H1 (cell line): ENCODE measurements at regions not wholly inside any gene's neighbourhood (a gene's known extent, or its start where the extent isn't known, plus 50 kb on each side); places are given as distances from the start of the nearest gene placed in this dataset.

Source experiments
- CTCF ChIA-PET: fragments of 300-600 bp; sonication (Branson Sonifier 250); formaldehyde crosslinking; loops from one replicate; lab custom pipeline; 2021; ENCODE audit not compliant: partially characterized antibody; lab: Charles Lee
- POLR2A ChIA-PET: fragments of 300-600 bp; sonication (Branson Sonifier 250); formaldehyde crosslinking; loops from one replicate; lab custom pipeline; 2021; ENCODE audit warnings: inconsistent platforms; ENCODE audit not compliant: partially characterized antibody; lab: Charles Lee
- DNase-seq, 2 experiments: peaks; one replicate each; pipeline versions ENCODE4 v3.0.0 to v3.0.0-alpha.2; 2010 to 2022; ENCODE audit warnings: low spot score in 2 of 2, low read depth in 1 of 2, mixed read lengths in 1 of 2
- FAIRE-seq: peaks from 2 replicates; lab custom pipeline; 2011; peaks lifted over from hg19 to GRCh38; lab: Jason Lieb, UNC
- H2AFZ ChIP-seq: 2 replicates; pipeline ENCODE4 v1.8.1; 2012; ENCODE audit warnings: low read length, inconsistent platforms
- H2AK5ac ChIP-seq: 2 replicates; pipeline ENCODE4 v1.6.1; 2013; ENCODE audit warnings: low read depth, low read length
- H2BK120ac ChIP-seq: replicated peaks from 2 replicates; pipeline ENCODE3; 2013; ENCODE audit warnings: low read depth, low read length, inconsistent platforms
- H2BK12ac ChIP-seq: 2 replicates; pipeline ENCODE4 v1.6.1; 2013; ENCODE audit warnings: low read depth, low read length
- H2BK15ac ChIP-seq: 2 replicates; pipeline ENCODE4 v1.6.1; 2013; ENCODE audit warnings: low read length
- H2BK20ac ChIP-seq: 2 replicates; pipeline ENCODE4 v1.6.1; 2013; ENCODE audit warnings: low read length
- H2BK5ac ChIP-seq: 2 replicates; pipeline ENCODE4 v1.6.1; 2013; ENCODE audit warnings: low read depth, low read length
- H3K14ac ChIP-seq: 2 replicates; pipeline ENCODE4 v1.6.1; 2013; ENCODE audit warnings: inconsistent platforms; ENCODE audit not compliant: insufficient read length
- H3K18ac ChIP-seq: 2 replicates; pipeline ENCODE4 v1.6.1; 2013; ENCODE audit warnings: low read length; ENCODE audit errors: extremely low read depth
- H3K23ac ChIP-seq: 2 replicates; pipeline ENCODE4 v1.6.1; 2013; ENCODE audit warnings: inconsistent platforms; ENCODE audit not compliant: insufficient read length
- H3K23me2 ChIP-seq: 2 replicates; pipeline ENCODE4 v1.6.1; 2013; ENCODE audit warnings: low read depth, low read length
- H3K27ac ChIP-seq: 2 replicates; pipeline ENCODE4 v1.6.1; 2011; ENCODE audit warnings: low read depth, low read length, inconsistent platforms
- H3K27me3 ChIP-seq, 4 experiments: replicated peaks in 1 of 4; 1 replicate in 1 of 4; 2 replicates in 3 of 4; pipeline versions ENCODE4 v1.6.1 to v1.8.1; 2011 to 2013; ENCODE audit warnings: low read length in 3 of 4, mild to moderate bottlenecking in 3 of 4, inconsistent platforms in 2 of 4, mixed read lengths in 2 of 4, moderate library complexity in 1 of 4; ENCODE audit not compliant: control insufficient read depth in 3 of 4, insufficient read depth in 3 of 4; ENCODE audit errors: extremely low read depth in 1 of 4
- H3K36me3 ChIP-seq, 4 experiments: 2 replicates each; pipeline versions ENCODE4 v1.6.1 to v1.8.1; 2011 to 2013; ENCODE audit warnings: mild to moderate bottlenecking in 4 of 4, low read length in 3 of 4, moderate library complexity in 2 of 4, control low read depth in 1 of 4, inconsistent platforms in 1 of 4; ENCODE audit not compliant: insufficient read depth in 4 of 4, control insufficient read depth in 2 of 4
- H3K4ac ChIP-seq: replicated peaks from 2 replicates; pipeline ENCODE3; 2013; ENCODE audit warnings: low read length, low read depth, mixed read lengths, inconsistent platforms; ENCODE audit not compliant: insufficient read length
- H3K4me1 ChIP-seq, 4 experiments: replicated peaks in 1 of 4; 1 replicate in 1 of 4; 2 replicates in 3 of 4; pipeline versions ENCODE4 v1.6.1 to v1.8.1; 2011 to 2013; ENCODE audit warnings: low read length in 3 of 4, inconsistent platforms in 2 of 4, mixed read lengths in 1 of 4; ENCODE audit not compliant: insufficient read depth in 4 of 4, control insufficient read depth in 3 of 4
- H3K4me2 ChIP-seq, 2 experiments: 2 replicates each; pipeline versions ENCODE4 v1.6.1 to v1.8.1; 2011 to 2013; ENCODE audit warnings: low read depth in 2 of 2, low read length in 2 of 2, control low read depth in 1 of 2, inconsistent platforms in 1 of 2, mild to moderate bottlenecking in 1 of 2; ENCODE audit not compliant: insufficient read depth in 1 of 2
- H3K4me3 ChIP-seq, 4 experiments: fragments of 200-600, 300-600 bp in 1 of 4; sonication (generic), shearing (Covaris generic), sonication (Bioruptor Twin) in 1 of 4; 2 replicates each; pipeline versions ENCODE4 v1.5.1 to v1.8.1; 2011 to 2016; ENCODE audit warnings: low read length in 4 of 4, low read depth in 3 of 4, control low read depth in 2 of 4, inconsistent platforms in 2 of 4, mild to moderate bottlenecking in 2 of 4, mixed read lengths in 1 of 4, moderate library complexity in 1 of 4; ENCODE audit not compliant: insufficient read depth in 2 of 4; ENCODE audit errors: extremely low read depth in 1 of 4
- H3K56ac ChIP-seq: replicated peaks from 2 replicates; pipeline ENCODE3; 2013; ENCODE audit warnings: low read depth, mild to moderate bottlenecking, mixed read lengths, low read length, inconsistent platforms; ENCODE audit not compliant: insufficient read length
- H3K79me1 ChIP-seq: 2 replicates; pipeline ENCODE4 v1.6.1; 2013; ENCODE audit warnings: low read depth, low read length, control low read depth
- H3K79me2 ChIP-seq, 2 experiments: 2 replicates each; pipeline versions ENCODE4 v1.6.1 to v1.8.1; 2012 to 2013; ENCODE audit warnings: low read length in 2 of 2, mild to moderate bottlenecking in 2 of 2, inconsistent platforms in 1 of 2; ENCODE audit not compliant: insufficient read depth in 2 of 2, control insufficient read depth in 1 of 2
- H3K9ac ChIP-seq, 4 experiments: replicated peaks in 1 of 4; 1 replicate in 1 of 4; 2 replicates in 3 of 4; pipeline versions ENCODE4 v1.6.1 to v1.8.1; 2011 to 2013; ENCODE audit warnings: low read depth in 3 of 4, low read length in 3 of 4, control low read depth in 2 of 4, mild to moderate bottlenecking in 2 of 4, moderate library complexity in 2 of 4, inconsistent platforms in 1 of 4; ENCODE audit errors: extremely low read depth in 1 of 4
- H3K9me3 ChIP-seq, 2 experiments: 2 replicates each; pipeline versions ENCODE4 v1.6.1 to v1.8.1; 2012 to 2013; ENCODE audit warnings: mild to moderate bottlenecking in 2 of 2, moderate library complexity in 2 of 2, control low read depth in 1 of 2, inconsistent platforms in 1 of 2, low read depth in 1 of 2, low read length in 1 of 2, mixed read lengths in 1 of 2; ENCODE audit not compliant: insufficient read depth in 2 of 2
- H4K20me1 ChIP-seq, 2 experiments: replicated peaks in 1 of 2; 2 replicates each; pipeline versions ENCODE3 to v1.8.1; 2011 to 2013; ENCODE audit warnings: inconsistent platforms in 2 of 2, low read length in 2 of 2, mild to moderate bottlenecking in 1 of 2; ENCODE audit not compliant: insufficient read depth in 2 of 2, control insufficient read depth in 1 of 2
- H4K5ac ChIP-seq: 2 replicates; pipeline ENCODE4 v1.6.1; 2013; ENCODE audit warnings: low read length, low read depth, mixed read lengths, inconsistent platforms; ENCODE audit not compliant: insufficient read length
- H4K8ac ChIP-seq: 2 replicates; pipeline ENCODE4 v1.8.0; 2013; ENCODE audit warnings: mild to moderate bottlenecking, moderate library complexity, low read length, inconsistent platforms; ENCODE audit not compliant: insufficient read depth; ENCODE audit errors: extremely low read depth
- H4K91ac ChIP-seq: replicated peaks from 2 replicates; pipeline ENCODE3; 2013; ENCODE audit warnings: low read length, mixed read lengths, inconsistent platforms; ENCODE audit not compliant: insufficient read length
- CTCF ChIP-seq, 3 experiments: IDR thresholded peaks; 1 replicate in 2 of 3; 2 replicates in 1 of 3; pipeline versions ENCODE4 v1.5.1 to v1.6.1; 2011; ENCODE audit warnings: low read length in 3 of 3, mild to moderate bottlenecking in 3 of 3, inconsistent platforms in 2 of 3, low read depth in 1 of 3, moderate library complexity in 1 of 3; ENCODE audit not compliant: insufficient read depth in 1 of 3; ENCODE audit errors: control extremely low read depth in 1 of 3
- FOSL1 ChIP-seq: IDR thresholded peaks from 2 replicates; pipeline ENCODE4 v1.6.1; 2011; ENCODE audit warnings: mild to moderate bottlenecking, low read depth, low read length, moderate library complexity; ENCODE audit not compliant: insufficient read depth
- KDM4A ChIP-seq: IDR thresholded peaks from one replicate; pipeline ENCODE4 v1.7.1; 2012; ENCODE audit warnings: low read depth, mild to moderate bottlenecking, moderate library complexity, low read length, inconsistent platforms; ENCODE audit not compliant: severe bottlenecking
- RAD21 ChIP-seq, 2 experiments: IDR thresholded peaks in 1 of 2; conservative IDR thresholded peaks in 1 of 2; 2 replicates each; pipeline ENCODE4 v1.6.1; 2011; ENCODE audit warnings: low read depth in 2 of 2, low read length in 2 of 2, improper control_type of control experiment in 1 of 2, inconsistent platforms in 1 of 2, mild to moderate bottlenecking in 1 of 2, moderate library complexity in 1 of 2
- WGBS, 2 experiments: shearing (Covaris generic) in 1 of 2; methylation state at CpG; one replicate each; pipeline versions ENCODE4 v1.1.6 to v1.1.7; 2013 to 2015; ENCODE audit warnings: low lambda C conversion rate in 2 of 2, mixed read lengths in 2 of 2, inconsistent platforms in 1 of 2, low coverage in 1 of 2, missing lambda C conversion rate in 1 of 2; ENCODE audit not compliant: insufficient replicate concordance in 2 of 2, insufficient coverage in 1 of 2, insufficient read length in 1 of 2; ENCODE audit errors: extremely low coverage in 1 of 2, missing lambda C conversion rate in 1 of 2; 5-methylcytosine and 5-hydroxymethylcytosine counted together

GRCh38 chr4:83846193-83846830, 310.4 kb downstream of the GPAT3 start:
- Histone ChIP-seq H2BK120ac (peak overlapping the region; percentile 19), H3K4me3 (no peak overlapping the region), H2BK12ac (peak overlapping the region; percentile 5; the same call in 1 of the 2 replicates), H4K91ac (peak overlapping the region; percentile 58), H3K4ac (no peak overlapping the region), H3K9me3 (no peaks in the 10 kb centered on the region), H2AK5ac (no peak overlapping the region), H3K23me2 (no peaks in the 10 kb centered on the region), H3K18ac (peak overlapping the region; percentile 33; the same call in 1 of the 2 replicates)
- CTCF ChIA-PET = interaction anchor here (1.5 kb wide), 1 partner anchor 201 kb away, joined by 4 read pairs; no protein-coding TSS in a partner anchor
- TF ChIP-seq RAD21 (IDR thresholded peaks at IDR 0.05 in 1 of 2, conservative IDR thresholded peaks at IDR 0.05 in 1 of 2; ENCODE audit: low read depth in 2 of 2, low read length in 2 of 2) (peak; percentile 40 to 43), FOSL1 (no peak), CTCF (IDR thresholded peaks at IDR 0.05; ENCODE audit: control extremely low read depth in 1 of 3, insufficient read depth in 1 of 3, low read depth in 1 of 3, low read length in 3 of 3) (no peak; a peak in 1 of 4 replicates), KDM4A (no peak)
- TF ChIP-seq, all 59 proteins: peak for 1
- H4K5ac ChIP-seq = no peak overlapping the region
- no peaks in the 10 kb centered on the region for H4K20me1 ChIP-seq
- no peaks in the 10 kb centered on the region for H3K27me3 ChIP-seq
- FAIRE-seq (peak; percentile 39), DNase-seq (no peak)
- no peak overlapping the region for H3K4me2 ChIP-seq
- no peak overlapping the region for H3K27ac ChIP-seq
- H3K36me3 ChIP-seq = no peaks in the 10 kb centered on the region
- no peak overlapping the region for H3K56ac ChIP-seq
- no peak overlapping the region for H3K14ac ChIP-seq
- H3K23ac ChIP-seq = no peak overlapping the region
- POLR2A ChIA-PET = no interaction called here
- no peak overlapping the region for H2BK15ac ChIP-seq
- H3K9ac ChIP-seq = no peak overlapping the region
- peaks cover 3 to 13% (median 6%) of the 10 kb centered on the region in 4 experiments; a peak in 4 of 7 replicates for H3K4me1 ChIP-seq
- no peaks in the 10 kb centered on the region for H3K79me1 ChIP-seq
- H2BK5ac ChIP-seq = 0 out of 2 replicates have a peak overlapping the region, but pooled peaks have one; percentile 10
- H4K8ac ChIP-seq = no peak overlapping the region
- WGBS, 2 experiments = 97% methylated on average over 3 of the region's 3 CpGs; no CpG with 5 or more reads in 1 of the 2 experiments
- H2BK20ac ChIP-seq = peak overlapping the region; percentile 51; the same call in 1 of the 2 replicates
- 0 out of 2 replicates have a peak overlapping the region, but pooled peaks have one; percentile 58 for H2AFZ ChIP-seq
- H3K79me2 ChIP-seq = no peaks in the 10 kb centered on the region
